ENCODE measurements at regions not wholly inside any gene's neighbourhood (a gene's known extent, or its start where the extent isn't known, plus 50 kb on each side); places are given as distances from the start of the nearest gene placed in this dataset.
A peak's percentile ranks its signal among the peaks of the same experiment; 100 is the strongest.

GRCh38 chr1:8170059-8170835, 144.1 kb upstream of the ERRFI1 start (continued):
- TF ChIP-seq AHDC1 (CRISPR knock-in tag; IDR thresholded peaks at IDR 0.05; ENCODE audit: borderline replicate concordance) (peak; percentile 65), HMG20A (CRISPR knock-in tag; IDR thresholded peaks at IDR 0.05; ENCODE audit: borderline replicate concordance) (peak; percentile 7; the same call in 1 of the 2 replicates), ZSCAN30 (CRISPR knock-in tag; IDR thresholded peaks at IDR 0.05) (no peak), ZC3H13 (CRISPR knock-in tag; IDR thresholded peaks at IDR 0.05) (no peak), ZNF790 (CRISPR knock-in tag; IDR thresholded peaks at IDR 0.05; ENCODE audit: borderline replicate concordance) (no peak), ZNF773 (CRISPR knock-in tag; IDR thresholded peaks at IDR 0.05; ENCODE audit: borderline replicate concordance) (0 out of 2 replicates have a peak, but pooled peaks have one; percentile 25), SMAD9 (CRISPR knock-in tag; IDR thresholded peaks at IDR 0.05) (no peak), ZNF138 (CRISPR knock-in tag; IDR thresholded peaks at IDR 0.05; ENCODE audit: low read depth) (no peak), TBP (CRISPR knock-in tag; IDR thresholded peaks at IDR 0.05) (no peak), RFXAP (CRISPR knock-in tag; IDR thresholded peaks at IDR 0.05; ENCODE audit: borderline replicate concordance) (peak; percentile 63; the same call in 1 of the 2 replicates), CCDC6 (CRISPR knock-in tag; IDR thresholded peaks at IDR 0.05) (no peak; the same call in 1 of the 2 replicates), TAF1 (CRISPR knock-in tag; IDR thresholded peaks at IDR 0.05) (0 out of 2 replicates have a peak, but pooled peaks have one; percentile 16), KLF11 (CRISPR knock-in tag; IDR thresholded peaks at IDR 0.05) (no peak), SUZ12 (IDR thresholded peaks at IDR 0.05; ENCODE audit: low read depth, low read length) (no peak), IKZF1 (IDR thresholded peaks at IDR 0.05) (no peak), GATAD2A (CRISPR knock-in tag; IDR thresholded peaks at IDR 0.05) (peak; percentile 68; the same call in 1 of the 2 replicates), ZIK1 (CRISPR knock-in tag; IDR thresholded peaks at IDR 0.05; ENCODE audit: borderline replicate concordance, low read depth) (no peak; the same call in 1 of the 2 replicates), ZNF17 (CRISPR knock-in tag; IDR thresholded peaks at IDR 0.05) (no peak), THYN1 (CRISPR knock-in tag; IDR thresholded peaks at IDR 0.05; ENCODE audit: borderline replicate concordance, low read depth) (no peak), ZNF703 (CRISPR knock-in tag; IDR thresholded peaks at IDR 0.05; ENCODE audit: borderline replicate concordance) (peak; percentile 51; the same call in 1 of the 2 replicates), ZNF382 (CRISPR knock-in tag; IDR thresholded peaks at IDR 0.05; ENCODE audit: borderline replicate concordance) (no peak), KAT2B (IDR thresholded peaks at IDR 0.05; ENCODE audit: borderline replicate concordance, low read depth, low read length) (no peak)
